ENCODE measurements at regions not wholly inside any gene's neighbourhood (a gene's known extent, or its start where the extent isn't known, plus 50 kb on each side); places are given as distances from the start of the nearest gene placed in this dataset.

DNA sequence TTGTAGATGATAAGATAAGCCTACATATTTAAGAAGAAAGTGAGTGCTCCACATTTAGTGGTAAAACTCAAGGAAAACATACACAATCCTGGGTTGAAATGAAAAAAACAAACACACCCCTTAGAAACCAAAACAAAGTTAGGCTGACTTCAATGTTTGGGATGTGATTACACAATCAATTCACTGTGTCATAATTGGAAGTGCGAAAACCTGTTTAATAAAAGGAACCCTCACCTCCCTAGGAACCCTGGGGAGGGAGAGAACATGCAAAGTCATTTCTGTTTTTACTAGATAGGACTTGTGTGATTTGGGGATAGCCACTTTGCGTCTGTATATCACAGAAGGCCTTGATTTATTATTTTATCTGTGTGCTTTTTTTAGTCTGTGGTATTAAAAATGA lies 275.0 kb downstream of the NFKBIZ start:
- DNase-seq: no peak

DNA sequence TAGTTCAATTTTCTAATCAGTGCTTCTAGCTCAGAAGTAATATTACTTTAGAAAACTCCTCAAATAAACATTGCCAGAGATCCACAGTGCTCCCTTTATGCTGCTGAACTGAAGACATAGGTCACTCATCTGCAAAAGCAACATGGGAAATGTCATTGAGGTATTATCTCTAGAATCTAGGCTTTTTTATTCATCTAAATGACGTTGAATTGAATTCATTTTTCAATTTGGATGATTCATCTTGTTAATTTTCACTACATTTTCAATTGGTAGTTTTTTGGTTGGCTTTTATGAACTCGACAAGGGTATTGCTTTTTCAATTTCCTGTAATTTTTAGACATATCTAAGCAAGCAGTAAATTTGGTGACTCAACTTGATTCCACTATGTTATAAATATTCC lies 275.4 kb downstream of the NFKBIZ start:
- no peak for DNase-seq

- DNase-seq: no peak
Measured at GRCh38 chr3:102125197-102125993, 276.1 kb downstream of the NFKBIZ start.

GRCh38 chr3:102125994-102126368 lies 276.7 kb downstream of the NFKBIZ start:
- no peak for DNase-seq

DNA sequence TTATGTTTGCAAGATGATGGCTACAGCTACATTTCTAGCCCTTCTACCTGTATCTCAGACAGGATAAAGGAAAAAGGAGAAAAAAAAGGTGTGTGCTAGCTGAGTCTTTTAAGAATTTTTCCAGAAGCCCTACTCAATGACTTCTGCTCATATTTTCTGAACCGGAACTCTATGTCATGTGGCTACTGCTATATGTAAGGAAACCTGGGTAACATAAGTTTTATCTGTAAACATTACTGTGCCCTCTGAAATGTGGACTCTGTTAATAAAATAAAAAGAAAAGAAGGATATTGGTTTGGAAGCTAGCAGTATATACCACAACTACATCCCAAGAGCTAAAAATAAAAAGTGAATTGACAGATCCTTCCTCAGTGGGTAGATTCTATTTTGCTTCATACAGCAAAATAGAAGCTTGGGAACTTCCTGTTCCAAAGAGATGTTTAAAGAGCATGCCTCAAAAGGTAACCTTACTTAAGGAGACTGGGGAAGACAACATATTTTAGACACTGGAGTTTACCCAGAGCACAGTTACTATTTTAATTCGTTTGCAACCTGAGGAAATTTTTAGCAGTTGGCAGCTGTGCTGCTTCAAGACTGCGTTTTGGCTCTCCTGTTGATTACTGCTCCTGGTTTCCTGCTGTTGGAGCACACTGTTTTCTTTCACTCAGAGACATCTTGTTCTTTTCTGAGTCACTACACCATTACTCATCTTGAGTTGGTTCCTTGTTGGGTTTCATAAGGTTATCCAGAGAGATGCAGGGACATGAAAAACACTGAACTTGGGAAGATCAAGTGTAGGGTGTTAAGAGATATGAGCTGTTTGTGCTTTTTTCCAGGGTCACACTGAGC lies 280.7 kb downstream of the NFKBIZ start:
- no peak for DNase-seq

- DNase-seq: no peak
Measured at GRCh38 chr3:102132370-102132769, 283.1 kb downstream of the NFKBIZ start.

DNA sequence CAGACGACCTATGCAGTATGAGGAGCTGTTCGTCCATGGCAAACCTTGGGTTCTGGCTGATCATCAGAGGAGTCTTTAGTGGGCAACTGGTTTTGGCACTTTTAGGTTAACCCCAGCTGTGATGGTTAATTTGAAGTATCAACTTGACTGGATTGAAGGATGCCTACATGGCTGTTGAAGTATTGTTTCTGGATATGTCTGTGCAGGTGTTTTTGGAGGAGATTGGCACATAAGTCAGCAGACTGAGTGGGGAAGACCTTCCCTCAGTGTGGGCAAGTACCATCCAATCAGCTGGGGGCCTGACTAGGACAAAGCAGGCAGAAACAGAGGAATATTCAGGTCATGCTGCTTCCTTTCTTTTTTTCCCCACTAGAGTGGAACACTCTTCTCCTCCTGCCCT lies 284.1 kb downstream of the NFKBIZ start:
- no peak for DNase-seq

DNA sequence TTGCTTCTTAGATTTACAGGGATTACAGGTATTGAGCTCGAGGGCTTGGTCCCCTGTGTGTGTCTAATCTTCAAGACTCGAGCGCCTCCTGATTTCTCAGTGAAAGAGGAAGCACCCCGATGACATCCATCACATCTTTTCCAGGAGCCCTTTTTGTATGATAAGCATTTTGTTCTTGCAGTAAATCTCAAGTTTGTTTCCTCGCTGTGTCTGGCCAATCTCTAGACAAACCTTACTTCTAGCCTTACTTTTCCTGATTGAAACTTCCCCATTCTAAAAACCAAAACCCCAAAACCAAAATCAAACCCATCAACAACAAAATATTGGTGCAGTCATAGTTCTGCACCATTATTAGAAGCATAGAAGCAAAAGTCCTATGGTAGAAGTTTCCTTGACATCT lies 286.0 kb downstream of the NFKBIZ start:
- DNase-seq: no peak

DNA sequence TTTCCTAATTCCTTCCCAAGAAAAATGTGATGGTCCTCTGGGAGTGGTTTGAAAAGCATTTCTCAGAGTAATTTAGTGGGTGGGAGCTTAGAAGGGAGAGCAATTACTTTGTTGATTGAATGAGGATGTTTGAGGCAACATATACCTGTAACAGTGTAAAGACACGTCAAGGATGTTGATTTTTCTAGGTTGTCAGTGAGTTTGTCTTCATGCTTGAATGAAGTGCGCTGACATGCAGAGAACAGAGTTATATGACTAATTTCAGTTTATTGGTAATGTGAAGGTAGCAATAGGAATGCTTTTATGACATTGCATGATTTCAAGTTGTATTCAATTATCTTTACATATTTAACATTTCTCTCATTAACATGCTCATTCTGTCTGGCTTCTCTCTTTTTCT lies 286.9 kb downstream of the NFKBIZ start:
- no peak for DNase-seq

DNA sequence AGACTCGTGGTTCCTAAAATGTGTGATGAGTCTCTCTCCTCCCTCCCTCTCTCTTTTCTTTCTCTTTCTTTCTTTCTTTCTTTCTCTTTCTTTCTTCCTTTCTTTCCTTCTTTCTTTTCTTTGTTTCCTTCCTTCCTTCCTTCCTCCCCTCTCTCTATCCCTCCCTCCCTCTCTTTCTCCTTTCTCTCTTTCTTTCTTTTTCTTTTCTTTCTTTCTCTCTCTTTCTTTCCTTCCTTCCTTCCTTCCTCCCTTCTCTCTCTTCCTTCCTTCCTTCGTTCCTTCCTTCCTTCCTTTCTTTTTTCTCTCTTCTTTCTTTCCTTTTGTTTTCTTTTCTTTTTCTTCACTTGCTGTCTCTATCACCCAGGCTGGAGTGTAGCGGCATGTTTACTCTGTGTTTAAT lies 290.8 kb downstream of the NFKBIZ start:
- DNase-seq: no peak

DNA sequence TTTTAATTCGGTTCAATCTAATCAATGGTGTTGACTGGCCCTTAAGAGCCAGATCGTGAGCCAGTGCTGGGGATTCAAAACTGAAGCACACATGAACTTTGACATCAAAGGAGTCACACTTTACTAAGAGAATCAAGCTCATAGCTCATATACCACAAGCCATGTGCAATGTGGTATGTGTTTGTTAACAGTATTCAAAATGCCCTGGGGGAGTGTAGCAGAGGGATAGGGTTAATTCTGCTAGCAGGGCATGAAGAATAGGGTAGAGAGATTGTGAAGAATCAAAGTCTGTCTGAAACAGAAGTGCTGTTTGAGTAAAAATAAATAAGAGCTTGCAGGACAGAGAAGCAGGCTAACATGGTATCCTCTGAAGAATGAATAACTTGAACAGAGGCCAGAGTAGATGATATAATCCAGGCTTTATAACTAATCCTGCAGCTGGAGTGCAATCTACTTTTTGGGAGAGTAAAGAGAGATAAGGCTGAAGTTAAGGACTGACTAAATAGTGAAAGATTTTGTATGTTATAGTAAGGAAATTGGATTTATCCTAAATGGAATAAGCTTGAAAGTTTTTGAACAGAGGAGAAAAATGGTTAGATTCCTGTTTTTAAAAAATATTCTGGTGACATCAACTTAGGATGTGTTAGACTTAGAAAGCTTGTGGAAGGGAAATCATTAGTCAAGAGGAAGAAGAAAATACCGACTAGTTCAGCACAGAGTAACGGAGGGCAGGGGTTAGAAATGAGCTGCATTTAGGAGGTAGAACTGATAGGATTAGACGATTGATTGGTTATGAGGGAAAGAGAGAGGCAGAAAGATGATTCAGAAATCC lies 292.0 kb downstream of the NFKBIZ start:
- DNase-seq: no peak

DNA sequence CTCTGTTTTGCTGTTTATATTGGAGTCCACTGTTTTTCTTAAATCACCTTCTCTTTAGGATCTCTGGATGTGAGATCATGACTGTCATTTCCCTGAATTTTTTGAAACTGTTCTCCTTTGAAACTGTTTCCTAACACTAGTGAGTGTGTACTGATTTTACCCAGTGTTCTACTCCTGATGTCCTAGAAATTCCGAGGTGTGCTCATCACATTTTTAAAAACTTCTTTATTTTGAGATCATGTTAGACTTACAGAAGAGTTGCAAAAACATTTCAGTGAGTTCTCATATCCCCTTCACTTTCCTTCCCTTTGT lies 292.6 kb downstream of the NFKBIZ start:
- DNase-seq: no peak

GRCh38 chr3:102142379-102143060 lies 292.3 kb upstream of the ZPLD1 start:
- DNase-seq: no peak

- DNase-seq: no peak
Measured at GRCh38 chr3:102143536-102143935, 291.3 kb upstream of the ZPLD1 start.

DNA sequence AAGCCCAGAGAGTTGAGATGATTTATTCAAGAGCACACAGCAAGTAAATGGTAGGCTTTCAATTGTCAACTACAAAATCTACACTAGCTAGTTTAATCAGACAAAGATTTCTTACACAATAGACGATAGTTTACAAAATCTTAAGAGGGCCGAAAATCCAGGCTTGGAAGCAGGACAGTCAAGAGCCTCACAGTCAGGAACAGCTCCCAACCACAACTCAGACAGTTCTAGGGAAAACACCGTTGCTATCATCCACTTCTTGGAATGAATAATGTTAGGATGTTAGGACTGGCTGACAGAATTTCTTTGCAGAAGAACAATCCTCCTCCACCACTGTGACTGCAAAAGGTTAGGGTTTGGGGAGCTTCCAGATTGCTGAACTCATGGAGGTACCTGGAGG lies 290.8 kb upstream of the ZPLD1 start:
- no peak for DNase-seq

- DNase-seq: no peak
Measured at GRCh38 chr3:102148598-102149337, 286.0 kb upstream of the ZPLD1 start.

DNA sequence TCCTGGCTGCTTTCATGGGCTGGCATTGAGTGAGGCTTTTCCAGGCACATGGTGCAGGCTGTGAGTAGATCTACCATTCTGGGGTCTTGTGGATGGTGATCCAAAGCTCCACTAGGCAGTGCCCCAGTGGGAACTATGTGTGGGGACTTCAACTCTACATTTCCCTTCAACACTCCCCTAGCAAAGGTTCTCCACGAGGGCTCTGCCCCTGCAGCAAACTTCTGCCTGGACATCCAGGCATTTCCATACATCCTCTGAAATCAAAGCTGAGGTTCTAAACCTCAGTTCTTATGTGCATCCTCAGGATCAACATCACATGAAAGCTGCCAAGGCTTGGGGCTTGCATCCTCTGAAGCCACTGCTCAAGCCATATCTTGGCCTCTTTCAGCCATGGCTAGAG lies 282.9 kb upstream of the ZPLD1 start:
- no peak for DNase-seq

DNA sequence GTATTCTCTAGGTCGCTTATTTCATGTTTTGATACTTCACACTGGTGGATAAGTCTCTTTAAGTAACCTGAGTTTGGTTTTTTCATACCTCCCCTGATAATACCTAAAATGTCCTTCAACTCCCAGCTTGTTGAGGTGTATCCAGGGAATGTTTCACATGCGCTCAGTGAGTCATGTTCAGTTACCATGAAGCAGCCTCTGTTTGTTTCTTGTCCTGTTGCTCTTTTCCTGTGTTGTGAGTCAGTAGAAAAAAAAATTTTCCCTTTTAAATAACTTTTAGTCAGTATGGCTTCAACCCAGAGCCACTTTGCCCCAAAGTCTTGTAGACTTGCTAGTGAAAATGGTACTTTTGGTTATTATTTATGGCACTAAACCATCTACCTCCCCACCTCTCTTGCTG lies 278.4 kb upstream of the ZPLD1 start:
- DNase-seq: no peak

- DNase-seq: no peak
Measured at GRCh38 chr3:102158080-102158740, 276.6 kb upstream of the ZPLD1 start.

DNA sequence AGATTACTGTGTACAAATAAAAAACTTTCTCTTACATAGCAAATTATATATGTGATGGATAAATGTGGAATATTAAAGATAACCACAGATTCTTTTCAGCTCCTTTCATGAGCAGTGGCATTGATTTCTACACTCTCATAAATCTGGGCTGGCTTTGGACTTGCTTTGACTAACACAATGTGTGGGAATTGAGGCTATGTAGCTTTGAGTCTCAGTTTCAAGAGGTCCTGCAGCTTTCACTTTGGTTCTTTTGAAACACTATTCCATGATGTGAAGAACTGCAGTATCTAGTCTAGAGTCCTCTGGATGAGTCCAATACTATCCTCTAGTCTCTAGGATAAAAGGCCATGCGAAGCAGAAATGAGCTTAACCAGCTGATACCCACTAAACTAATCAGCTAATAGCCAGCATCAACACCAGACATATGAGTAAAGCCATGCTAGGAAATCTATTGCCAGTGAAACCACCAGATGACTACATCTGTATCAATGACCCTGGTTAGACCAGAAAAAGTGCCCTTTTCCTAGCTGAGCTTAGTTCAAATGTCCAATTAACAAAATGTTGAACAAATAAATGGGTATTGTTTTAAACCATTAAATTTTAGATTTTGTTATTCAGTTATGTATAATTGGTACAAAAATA lies 274.9 kb upstream of the ZPLD1 start:
- DNase-seq: no peak

DNA sequence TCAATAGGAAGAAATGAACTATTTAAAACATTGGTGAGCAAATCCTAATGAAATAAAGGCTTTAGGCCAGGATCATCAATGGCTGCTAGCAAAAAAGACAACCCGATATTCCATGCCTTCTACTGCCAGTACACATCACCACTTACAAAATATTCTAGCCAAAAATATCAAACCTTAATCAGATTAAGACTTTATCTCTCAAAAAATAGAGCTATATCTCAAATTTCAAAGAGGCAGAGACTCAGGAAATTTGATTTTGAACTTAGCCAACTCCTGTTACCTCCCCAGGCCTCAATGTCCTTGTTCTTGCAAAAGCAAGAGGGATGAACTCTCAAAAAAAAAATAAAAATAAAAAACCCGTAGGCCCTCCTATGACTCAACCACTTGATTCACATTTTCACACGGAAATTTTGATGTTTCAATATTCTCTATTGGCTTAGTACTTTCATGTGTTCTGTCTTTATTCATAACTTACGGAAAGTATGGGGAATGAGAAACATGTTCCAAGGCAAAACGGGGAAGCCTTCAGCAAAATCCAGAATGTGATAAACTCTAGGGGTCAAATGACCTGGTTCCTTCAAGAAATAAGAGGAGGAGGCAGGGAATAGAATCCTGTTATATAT lies 273.3 kb upstream of the ZPLD1 start:
- no peak for DNase-seq

All from COR-L47 (cell line).